IPS-NIHi11 (cell line): ENCODE measurements at regions not wholly inside any gene's neighbourhood (a gene's known extent, or its start where the extent isn't known, plus 50 kb on each side); places are given as distances from the start of the nearest gene placed in this dataset.

Source experiments
- DNase-seq: peaks from one replicate; pipeline ENCODE4 v3.0.0; 2012; ENCODE audit warnings: mixed read lengths, low spot score

- DNase-seq, result no peak
These were observed 163.2 kb downstream of the SLC28A3 start for GRCh38 chr9:84177407-84177806.

- DNase-seq, result no peak
These were observed 161.0 kb downstream of the SLC28A3 start for GRCh38 chr9:84179531-84179930.

GRCh38 chr9:84187090-84187489 is 153.5 kb downstream of the SLC28A3 start:
- DNase-seq, result no peak

GRCh38 chr9:84189904-84190303 is 150.7 kb downstream of the SLC28A3 start:
- DNase-seq, result no peak

- no peak for DNase-seq
These were observed 150.1 kb downstream of the SLC28A3 start for GRCh38 chr9:84190411-84190810.

DNA sequence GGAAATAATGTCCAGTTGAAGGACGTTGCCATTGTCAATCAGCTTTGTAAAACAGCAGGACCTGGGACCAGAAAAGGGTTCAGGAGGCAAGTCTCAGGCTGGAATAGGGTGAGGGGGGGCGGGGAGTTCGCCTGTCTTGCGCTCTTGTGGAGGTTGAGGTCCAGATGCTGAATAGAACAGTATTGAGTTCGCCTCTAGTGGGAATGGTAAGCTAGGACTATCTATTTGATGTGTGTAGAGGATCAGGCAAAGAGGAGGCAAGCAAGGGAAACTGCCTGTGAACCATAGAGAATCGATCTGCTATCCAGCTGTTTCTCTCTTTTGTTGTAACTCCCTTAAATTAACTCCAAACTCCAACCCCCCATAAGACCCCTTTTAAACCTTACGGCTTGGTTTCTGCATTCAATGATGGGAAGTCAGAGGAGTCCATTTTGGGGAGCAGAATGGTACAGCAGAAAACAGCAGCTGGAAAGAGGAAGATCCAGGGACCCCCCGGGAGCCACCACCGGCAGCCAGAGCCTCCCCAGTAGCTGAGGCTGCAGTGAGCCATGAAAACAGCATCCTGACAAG is 133.7 kb downstream of the SLC28A3 start:
- DNase-seq, result no peak

GRCh38 chr9:84207491-84207951 is 133.0 kb downstream of the SLC28A3 start:
- DNase-seq, result no peak

DNA sequence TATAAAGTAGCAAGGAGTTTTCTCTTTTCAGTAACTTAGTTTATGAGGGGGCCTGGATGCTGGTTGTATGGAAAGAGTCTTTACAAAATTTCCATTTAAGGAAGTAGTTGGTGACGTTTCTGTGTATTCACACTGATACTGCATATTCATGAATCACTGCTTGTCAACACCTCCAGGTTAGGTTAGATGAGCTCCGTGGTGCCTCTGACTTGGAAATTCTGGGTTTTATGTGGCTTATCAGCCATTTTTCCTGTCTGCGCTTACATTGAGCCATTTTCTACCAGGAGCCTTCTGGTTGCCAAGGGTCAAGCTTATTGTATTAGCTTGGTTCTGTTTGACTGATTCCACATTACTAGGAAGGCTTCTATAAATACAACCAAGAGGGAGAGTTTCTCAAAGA is 128.3 kb downstream of the SLC28A3 start:
- no peak for DNase-seq

DNA sequence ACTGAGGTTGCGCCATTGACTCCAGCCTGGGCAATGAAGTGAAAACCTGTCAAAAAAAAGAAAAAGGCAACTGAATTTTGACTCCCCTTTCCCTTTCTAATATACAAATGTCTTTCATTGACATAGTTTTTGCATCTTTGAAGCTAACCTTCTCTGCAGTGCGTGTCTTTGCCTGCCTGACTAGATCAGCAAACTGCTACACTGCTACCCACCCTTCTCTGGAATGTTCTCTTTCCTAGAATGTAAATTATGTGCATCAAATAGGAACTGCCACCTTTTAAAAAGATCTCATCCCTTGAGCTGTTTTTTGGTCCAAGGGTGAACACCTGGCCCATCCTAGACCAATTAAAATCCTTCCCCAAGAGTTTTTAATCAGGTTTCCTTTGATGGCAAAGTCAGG is 127.6 kb downstream of the SLC28A3 start:
- no peak for DNase-seq

DNA sequence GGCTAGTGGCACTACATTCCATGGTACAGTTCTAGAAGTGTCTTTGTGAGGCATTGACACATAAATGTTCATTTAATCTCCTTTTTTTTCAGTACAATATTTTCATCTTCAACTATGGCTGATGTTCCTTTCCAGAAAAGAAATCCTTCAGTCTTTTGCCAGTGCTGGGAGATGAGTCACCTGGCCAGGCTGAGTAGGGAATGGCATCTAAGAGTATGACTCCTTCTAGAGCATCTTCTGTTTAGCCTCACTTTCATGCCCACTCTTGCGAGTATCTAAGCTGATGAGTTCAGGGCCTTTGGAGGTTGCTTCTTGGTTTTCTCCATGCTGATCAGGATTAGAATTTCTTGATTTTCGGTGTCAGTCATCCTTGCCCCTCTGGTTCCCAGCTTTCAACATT is 124.4 kb downstream of the SLC28A3 start:
- no peak for DNase-seq

GRCh38 chr9:84218322-84218721 is 122.2 kb downstream of the SLC28A3 start:
- no peak for DNase-seq

GRCh38 chr9:84224246-84224645 is 116.3 kb downstream of the SLC28A3 start:
- DNase-seq, result no peak
